Endothelial cell of umbilical vein (primary cell): ENCODE measurements at regions not wholly inside any gene's neighbourhood (a gene's known extent, or its start where the extent isn't known, plus 50 kb on each side); places are given as distances from the start of the nearest gene placed in this dataset.

Experiments used
- BruUV-seq: library from RNA; stranded (reverse); fragments of 400-500 nt; replicated peaks from 2 replicates; lab custom pipeline; 2021; lab: Mats Ljungman, UMichigan
- CTCF ChIA-PET: fragments of 300-600, 350-600 bp; sonication (Branson Sonifier 250); formaldehyde crosslinking; loops from one replicate; lab custom pipeline; 2021; ENCODE audit warnings: antibody characterized with exemption, inconsistent platforms; lab: Charles Lee
- POLR2A ChIA-PET: fragments of 300-600, 350-600 bp; sonication (Branson Sonifier 250); formaldehyde crosslinking; loops from one replicate; lab custom pipeline; 2021; ENCODE audit warnings: antibody characterized with exemption, inconsistent platforms; lab: Charles Lee
- DNase-seq: peaks from one replicate; pipeline ENCODE4 v3.0.0-alpha.2; 2011; ENCODE audit warnings: low read depth, low spot score
- FAIRE-seq: peaks from 2 replicates; lab custom pipeline; 2011; peaks lifted over from hg19 to GRCh38; lab: Jason Lieb, UNC
- H2AFZ ChIP-seq: 2 replicates; pipeline ENCODE4 v1.6.0; 2012; ENCODE audit warnings: low read depth, low read length, control low read depth, inconsistent platforms
- H3K27ac ChIP-seq: 2 replicates; pipeline ENCODE4 v1.5.1; 2011; ENCODE audit warnings: low read depth, mild to moderate bottlenecking, control low read depth, low read length, moderate library complexity; ENCODE audit not compliant: insufficient read depth
- H3K27me3 ChIP-seq, 2 experiments: 2 replicates each; pipeline versions ENCODE4 v1.6.0 to v1.6.1; 2011; ENCODE audit warnings: low read length in 2 of 2, mixed read lengths in 1 of 2; ENCODE audit not compliant: control insufficient read depth in 2 of 2, insufficient read depth in 2 of 2
- H3K36me3 ChIP-seq, 2 experiments: 2 replicates in 1 of 2; 3 replicates in 1 of 2; pipeline ENCODE4 v1.5.1; 2011; ENCODE audit warnings: low read length in 2 of 2, mild to moderate bottlenecking in 1 of 2, moderate library complexity in 1 of 2; ENCODE audit not compliant: control insufficient read depth in 2 of 2, insufficient read depth in 2 of 2; ENCODE audit errors: extremely low read depth in 1 of 2
- H3K4me1 ChIP-seq: 3 replicates; pipeline ENCODE4 v1.5.1; 2011; ENCODE audit warnings: mild to moderate bottlenecking, low read length; ENCODE audit not compliant: control insufficient read depth, insufficient read depth; ENCODE audit errors: extremely low read depth
- H3K4me2 ChIP-seq: 2 replicates; pipeline ENCODE4 v1.6.1; 2011; ENCODE audit warnings: low read length, control low read depth, mixed read lengths; ENCODE audit not compliant: insufficient read depth
- H3K4me3 ChIP-seq, 3 experiments: fragments of 200-600 bp in 1 of 3; sonication (generic), shearing (Covaris generic) in 1 of 3; replicated peaks in 1 of 3; 2 replicates each; pipeline ENCODE4 v1.5.1; 2011 to 2016; ENCODE audit warnings: control low read depth in 3 of 3, low read length in 3 of 3, mild to moderate bottlenecking in 2 of 3, inconsistent platforms in 1 of 3, low read depth in 1 of 3, moderate library complexity in 1 of 3; ENCODE audit not compliant: insufficient read depth in 1 of 3
- H3K79me2 ChIP-seq: 2 replicates; pipeline ENCODE4 v1.6.0; 2012; ENCODE audit warnings: low read length, inconsistent platforms; ENCODE audit not compliant: control insufficient read depth, insufficient read depth
- H3K9ac ChIP-seq: replicated peaks from 2 replicates; pipeline ENCODE3; 2011; ENCODE audit warnings: low read length, control low read depth; ENCODE audit not compliant: insufficient read depth; ENCODE audit errors: extremely low read depth
- H3K9me1 ChIP-seq: replicated peaks from 3 replicates; pipeline ENCODE4 v1.6.0; 2011; ENCODE audit warnings: mild to moderate bottlenecking, low read length; ENCODE audit not compliant: control insufficient read depth, insufficient read depth; ENCODE audit errors: extremely low read depth
- H3K9me3 ChIP-seq: replicated peaks from 2 replicates; pipeline ENCODE4 v1.5.1; 2012; ENCODE audit warnings: low read length, inconsistent platforms; ENCODE audit not compliant: control insufficient read depth, insufficient read depth
- H4K20me1 ChIP-seq: replicated peaks from 2 replicates; pipeline ENCODE3; 2011; ENCODE audit warnings: mild to moderate bottlenecking, low read length; ENCODE audit not compliant: control insufficient read depth, insufficient read depth; ENCODE audit errors: extremely low read depth
- EZH2 ChIP-seq: IDR thresholded peaks from 2 replicates; pipeline ENCODE4 v1.6.1; 2012; ENCODE audit warnings: borderline replicate concordance, low read depth, mild to moderate bottlenecking, moderate library complexity, low read length, inconsistent platforms; ENCODE audit not compliant: severe bottlenecking
- FOS ChIP-seq: IDR thresholded peaks from 2 replicates; pipeline ENCODE4 v1.6.1; 2011; ENCODE audit warnings: mild to moderate bottlenecking, low read length, moderate library complexity, borderline replicate concordance; ENCODE audit not compliant: insufficient read depth
- GATA2 ChIP-seq: IDR thresholded peaks from 2 replicates; pipeline ENCODE4 v1.7.0; 2011; ENCODE audit warnings: low read depth, mild to moderate bottlenecking, moderate library complexity, mixed read lengths, low read length; ENCODE audit not compliant: insufficient read length, insufficient read depth
- JUN ChIP-seq: IDR thresholded peaks from 2 replicates; pipeline ENCODE4 v1.6.1; 2011; ENCODE audit warnings: borderline replicate concordance, low read depth; ENCODE audit not compliant: insufficient read length, insufficient read depth
- MAX ChIP-seq: IDR thresholded peaks from 2 replicates; pipeline ENCODE4 v1.6.1; 2011; ENCODE audit not compliant: insufficient read depth, insufficient read length
- MYC ChIP-seq: IDR thresholded peaks from one replicate; pipeline ENCODE4 v1.6.1; 2011; ENCODE audit warnings: mild to moderate bottlenecking, low read depth, low read length
- POLR2A ChIP-seq: IDR thresholded peaks from 2 replicates; pipeline ENCODE4 v1.6.1; 2012; ENCODE audit warnings: low read depth, mild to moderate bottlenecking, control low read depth, low read length
- POLR2AphosphoS5 ChIP-seq: IDR thresholded peaks from 2 replicates; pipeline ENCODE4 v1.6.1; 2012; ENCODE audit warnings: low read depth, mild to moderate bottlenecking, control low read depth, low read length, moderate library complexity; ENCODE audit not compliant: insufficient read depth
- dilution Hi-C: fragments of 300-500 bp; cut with MboI; formaldehyde crosslinking; loops from one replicate; pipeline ENCODE4 v1.15.0; 2019; ENCODE audit warnings: low sequenced_read_pairs; ENCODE audit not compliant: extremely low pct_ligation_motif_present
- intact Hi-C: fragments of 100-400 bp; cut with micrococcal nuclease; formaldehyde crosslinking; loops from one replicate; pipeline ENCODE4 v1.10.0; 2022
- TF ChIP-seq, protein P1 (sequence below), 2 donors: IDR thresholded peaks; 1 replicate in 1 of 2; 2 replicates in 1 of 2; pipeline ENCODE4 v1.5.1; 2011; ENCODE audit warnings: low read length in 2 of 2, mild to moderate bottlenecking in 2 of 2, moderate library complexity in 2 of 2, control low read depth in 1 of 2, inconsistent platforms in 1 of 2, low read depth in 1 of 2; ENCODE audit not compliant: insufficient read depth in 1 of 2; ENCODE audit errors: extremely low read depth in 1 of 2

DNA sequence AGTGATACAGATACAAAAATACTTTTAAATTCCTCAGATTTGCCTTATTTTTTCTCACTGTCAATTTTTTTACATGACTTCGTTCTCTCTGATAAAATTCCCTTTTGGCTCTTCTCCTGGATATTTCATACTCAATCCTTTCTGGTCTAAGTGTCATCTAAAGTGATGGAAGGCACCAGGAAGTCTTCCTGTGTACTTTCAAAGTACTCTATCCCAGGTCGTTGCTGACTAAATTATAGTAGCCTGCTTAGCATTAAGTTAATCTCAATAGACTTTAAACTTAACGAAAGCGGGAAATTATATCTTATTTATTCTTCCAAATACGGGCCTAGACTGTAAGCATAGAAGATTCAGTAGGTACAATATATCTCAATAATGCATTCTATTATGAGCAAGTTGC is 67.8 kb downstream of the CASP12 start:
- TF ChIP-seq JUN (no peak), FOS (no peak), POLR2AphosphoS5 (no peak), POLR2A (no peak), GATA2 (no peak), MAX (no peak), EZH2 (no peak), MYC (no peak)
- TF ChIP-seq, protein P1, sequence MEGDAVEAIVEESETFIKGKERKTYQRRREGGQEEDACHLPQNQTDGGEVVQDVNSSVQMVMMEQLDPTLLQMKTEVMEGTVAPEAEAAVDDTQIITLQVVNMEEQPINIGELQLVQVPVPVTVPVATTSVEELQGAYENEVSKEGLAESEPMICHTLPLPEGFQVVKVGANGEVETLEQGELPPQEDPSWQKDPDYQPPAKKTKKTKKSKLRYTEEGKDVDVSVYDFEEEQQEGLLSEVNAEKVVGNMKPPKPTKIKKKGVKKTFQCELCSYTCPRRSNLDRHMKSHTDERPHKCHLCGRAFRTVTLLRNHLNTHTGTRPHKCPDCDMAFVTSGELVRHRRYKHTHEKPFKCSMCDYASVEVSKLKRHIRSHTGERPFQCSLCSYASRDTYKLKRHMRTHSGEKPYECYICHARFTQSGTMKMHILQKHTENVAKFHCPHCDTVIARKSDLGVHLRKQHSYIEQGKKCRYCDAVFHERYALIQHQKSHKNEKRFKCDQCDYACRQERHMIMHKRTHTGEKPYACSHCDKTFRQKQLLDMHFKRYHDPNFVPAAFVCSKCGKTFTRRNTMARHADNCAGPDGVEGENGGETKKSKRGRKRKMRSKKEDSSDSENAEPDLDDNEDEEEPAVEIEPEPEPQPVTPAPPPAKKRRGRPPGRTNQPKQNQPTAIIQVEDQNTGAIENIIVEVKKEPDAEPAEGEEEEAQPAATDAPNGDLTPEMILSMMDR (IDR thresholded peaks at IDR 0.05; ENCODE audit: extremely low read depth in 1 of 2, insufficient read depth in 1 of 2, low read depth in 1 of 2, low read length in 2 of 2) = no peak
- intact Hi-C loops = no loop called here
- no peaks in the 10 kb centered on the region for H3K79me2 ChIP-seq
- ChIA-PET POLR2A (no interaction called here), CTCF (no interaction called here)
- no peaks in the 10 kb centered on the region for H4K20me1 ChIP-seq
- no peaks in the 10 kb centered on the region for H3K9me3 ChIP-seq
- H3K36me3 ChIP-seq = no peaks in the 10 kb centered on the region
- no peak overlapping the region for H3K27ac ChIP-seq
- no peaks in the 10 kb centered on the region for H3K4me1 ChIP-seq
- no peak overlapping the region for H2AFZ ChIP-seq
- H3K4me3 ChIP-seq = no peak overlapping the region
- no peaks in the 10 kb centered on the region for H3K9me1 ChIP-seq
- dilution Hi-C loops = no loop called here
- no TSS peak for BruUV-seq
- no peaks in the 10 kb centered on the region for H3K27me3 ChIP-seq
- H3K9ac ChIP-seq = no peak overlapping the region
- no peak for FAIRE-seq
- DNase-seq = no peak
- no peak overlapping the region for H3K4me2 ChIP-seq
